Endothelial cell of umbilical vein (primary cell): ENCODE measurements at regions not wholly inside any gene's neighbourhood (a gene's known extent, or its start where the extent isn't known, plus 50 kb on each side); places are given as distances from the start of the nearest gene placed in this dataset.

Experiments
- POLR2A ChIP-seq: IDR thresholded peaks from 2 replicates; pipeline ENCODE4 v1.6.1; 2012; ENCODE audit warnings: low read depth, mild to moderate bottlenecking, control low read depth, low read length
- TF ChIP-seq, protein P1 (sequence below), 2 donors: IDR thresholded peaks; 1 replicate in 1 of 2; 2 replicates in 1 of 2; pipeline ENCODE4 v1.5.1; 2011; ENCODE audit warnings: low read length in 2 of 2, mild to moderate bottlenecking in 2 of 2, moderate library complexity in 2 of 2, control low read depth in 1 of 2, inconsistent platforms in 1 of 2, low read depth in 1 of 2; ENCODE audit not compliant: insufficient read depth in 1 of 2; ENCODE audit errors: extremely low read depth in 1 of 2

DNA sequence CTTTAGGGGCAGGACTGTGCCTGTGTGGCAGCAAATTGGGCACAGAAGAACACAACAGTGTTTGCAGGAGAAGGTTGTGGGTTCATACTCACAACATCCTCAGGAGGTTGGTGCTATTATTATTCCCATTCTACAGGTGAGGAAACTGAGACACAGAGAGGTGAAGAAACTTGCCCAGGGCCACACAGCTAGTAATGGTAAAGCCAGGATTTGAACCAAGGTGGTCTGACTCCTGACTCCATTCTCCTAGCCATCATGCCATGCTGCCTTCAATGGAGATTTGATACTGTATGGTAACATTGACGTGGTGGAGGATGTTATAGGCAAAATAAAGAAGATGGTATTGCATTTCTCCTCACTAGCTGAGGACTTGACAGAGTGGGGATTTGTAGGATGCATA lies 334.2 kb downstream of the RPS6KC1 start:
- TF ChIP-seq POLR2A = no peak
- TF ChIP-seq, protein P1, sequence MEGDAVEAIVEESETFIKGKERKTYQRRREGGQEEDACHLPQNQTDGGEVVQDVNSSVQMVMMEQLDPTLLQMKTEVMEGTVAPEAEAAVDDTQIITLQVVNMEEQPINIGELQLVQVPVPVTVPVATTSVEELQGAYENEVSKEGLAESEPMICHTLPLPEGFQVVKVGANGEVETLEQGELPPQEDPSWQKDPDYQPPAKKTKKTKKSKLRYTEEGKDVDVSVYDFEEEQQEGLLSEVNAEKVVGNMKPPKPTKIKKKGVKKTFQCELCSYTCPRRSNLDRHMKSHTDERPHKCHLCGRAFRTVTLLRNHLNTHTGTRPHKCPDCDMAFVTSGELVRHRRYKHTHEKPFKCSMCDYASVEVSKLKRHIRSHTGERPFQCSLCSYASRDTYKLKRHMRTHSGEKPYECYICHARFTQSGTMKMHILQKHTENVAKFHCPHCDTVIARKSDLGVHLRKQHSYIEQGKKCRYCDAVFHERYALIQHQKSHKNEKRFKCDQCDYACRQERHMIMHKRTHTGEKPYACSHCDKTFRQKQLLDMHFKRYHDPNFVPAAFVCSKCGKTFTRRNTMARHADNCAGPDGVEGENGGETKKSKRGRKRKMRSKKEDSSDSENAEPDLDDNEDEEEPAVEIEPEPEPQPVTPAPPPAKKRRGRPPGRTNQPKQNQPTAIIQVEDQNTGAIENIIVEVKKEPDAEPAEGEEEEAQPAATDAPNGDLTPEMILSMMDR (IDR thresholded peaks at IDR 0.05; ENCODE audit: extremely low read depth in 1 of 2, insufficient read depth in 1 of 2, low read depth in 1 of 2, low read length in 2 of 2) = no peak
